ENCODE measurements at regions not wholly inside any gene's neighbourhood (a gene's known extent, or its start where the extent isn't known, plus 50 kb on each side); places are given as distances from the start of the nearest gene placed in this dataset.

GRCh38 chr4:165651901-165652300 is 221.1 kb upstream of the TLL1 start:
- Mint-ChIP-seq H3K4me3 (no peak overlapping the region), H3K36me3 (peaks cover 3% of the 10 kb centered on the region; the same call in 1 of the 2 replicates), H3K4me1 (peaks cover 19% of the 10 kb centered on the region), H3K27me3 (ENCODE audit: low read depth) (peaks cover 18% of the 10 kb centered on the region), H3K27ac (no peak overlapping the region), H3K9me3 (peaks cover 13% of the 10 kb centered on the region)
- ChIA-PET CTCF (no interaction called here), POLR2A (no interaction called here)
- no peak for TF ChIP-seq JAZF1 (CRISPR knock-in tag; IDR thresholded peaks at IDR 0.05)
- no peak for TF ChIP-seq AFF4 (CRISPR knock-in tag; IDR thresholded peaks at IDR 0.05; ENCODE audit: borderline replicate concordance)
- no peak for TF ChIP-seq NR2C2 (CRISPR knock-in tag; IDR thresholded peaks at IDR 0.05)
- no peak for TF ChIP-seq NFATC4 (CRISPR knock-in tag; IDR thresholded peaks at IDR 0.05)
- TF ChIP-seq KAT7 (CRISPR knock-in tag; IDR thresholded peaks at IDR 0.05; ENCODE audit: borderline replicate concordance) = no peak
- no peak for TF ChIP-seq MYBL2 (CRISPR knock-in tag; IDR thresholded peaks at IDR 0.05)
- DNase-seq (ENCODE audit: low spot score) = no peak
- ATAC-seq = no peak

GRCh38 chr4:165654556-165654955 is 218.5 kb upstream of the TLL1 start:
- Mint-ChIP-seq H3K4me3 (no peak overlapping the region), H3K27ac (no peak overlapping the region), H3K4me1 (peaks cover 33% of the 10 kb centered on the region), H3K27me3 (ENCODE audit: low read depth) (peaks cover 32% of the 10 kb centered on the region), H3K36me3 (peaks cover 3% of the 10 kb centered on the region; the same call in 1 of the 2 replicates), H3K9me3 (peaks cover 5% of the 10 kb centered on the region; the same call in 1 of the 2 replicates)
- ATAC-seq (no peak), DNase-seq (ENCODE audit: low spot score) (no peak)
- ChIA-PET POLR2A (no interaction called here), CTCF (no interaction called here)
- TF ChIP-seq ELF4 (CRISPR knock-in tag; IDR thresholded peaks at IDR 0.05; ENCODE audit: low read depth) (no peak), EMX1 (CRISPR knock-in tag; IDR thresholded peaks at IDR 0.05) (no peak), ATF6 (CRISPR knock-in tag; IDR thresholded peaks at IDR 0.05) (no peak), E2F5 (CRISPR knock-in tag; IDR thresholded peaks at IDR 0.05) (no peak), PRRX2 (CRISPR knock-in tag; IDR thresholded peaks at IDR 0.05) (no peak), ATF2 (CRISPR knock-in tag; IDR thresholded peaks at IDR 0.05; ENCODE audit: borderline replicate concordance, low read depth) (no peak), E2F1 (CRISPR knock-in tag; IDR thresholded peaks at IDR 0.05) (no peak), NFYB (CRISPR knock-in tag; conservative IDR thresholded peaks at IDR 0.05; ENCODE audit: low read depth) (no peak), ZNF671 (CRISPR knock-in tag; IDR thresholded peaks at IDR 0.05) (no peak), ERG (CRISPR knock-in tag; IDR thresholded peaks at IDR 0.05) (no peak), ZNF416 (CRISPR knock-in tag; IDR thresholded peaks at IDR 0.05) (no peak), SMAD3 (CRISPR knock-in tag; IDR thresholded peaks at IDR 0.05; ENCODE audit: borderline replicate concordance) (no peak), CDX4 (CRISPR knock-in tag; IDR thresholded peaks at IDR 0.05; ENCODE audit: borderline replicate concordance) (no peak), CBFB (CRISPR knock-in tag; IDR thresholded peaks at IDR 0.05; ENCODE audit: low read depth) (no peak), MXD4 (CRISPR knock-in tag; IDR thresholded peaks at IDR 0.05; ENCODE audit: borderline replicate concordance) (no peak), ATF3 (CRISPR knock-in tag; conservative IDR thresholded peaks at IDR 0.05) (no peak), FOXK1 (CRISPR knock-in tag; IDR thresholded peaks at IDR 0.05) (no peak), SP1 (CRISPR knock-in tag; conservative IDR thresholded peaks at IDR 0.05) (no peak), MLX (CRISPR knock-in tag; IDR thresholded peaks at IDR 0.05) (no peak)

Measured in WTC11 (cell line).